Gastrocnemius medialis (tissue), 4 donors: ENCODE measurements at regions not wholly inside any gene's neighbourhood (a gene's known extent, or its start where the extent isn't known, plus 50 kb on each side); places are given as distances from the start of the nearest gene placed in this dataset.
"Not testable (repeated sequence)": the region's sequence is repeated elsewhere in the genome, so short reads cannot be mapped to it uniquely, and the experiment has no call there.

Experiments
- ATAC-seq, 2 donors: fragments of 150-250 bp; one replicate each; pipeline ENCODE4 v1.9.1; 2016
- DNase-seq, 2 donors: peaks; one replicate each; pipeline ENCODE4 v3.0.0-alpha.2; 2019
- H3K27ac ChIP-seq, 4 donors: fragments of 200-600 bp; sonication (generic); 1 replicate in 1 of 4; 2 replicates in 3 of 4; pipeline ENCODE4 v1.5.1; 2016 to 2018; ENCODE audit warnings: mild to moderate bottlenecking in 2 of 4, moderate library complexity in 1 of 4
- H3K27me3 ChIP-seq, 3 donors: fragments of 200-600 bp; sonication (generic) in 2 of 3; 1 replicate in 1 of 3; 2 replicates in 2 of 3; pipeline versions ENCODE4 v1.5.1 to v1.6.0; 2016 to 2019; ENCODE audit warnings: mild to moderate bottlenecking in 1 of 3, moderate library complexity in 1 of 3
- H3K36me3 ChIP-seq, 2 donors: fragments of 200-600 bp; sonication (generic) in 1 of 2; one replicate each; pipeline ENCODE4 v1.5.1; 2017 to 2018
- H3K4me1 ChIP-seq, 2 donors: fragments of 200-600 bp; sonication (generic) in 1 of 2; one replicate each; pipeline ENCODE4 v1.5.1; 2016 to 2017; ENCODE audit warnings: mild to moderate bottlenecking in 2 of 2
- H3K4me3 ChIP-seq, 4 donors: fragments of 200-600 bp; sonication (generic) in 3 of 4; 1 replicate in 1 of 4; 2 replicates in 3 of 4; pipeline ENCODE4 v1.5.1; 2016 to 2019; ENCODE audit warnings: mild to moderate bottlenecking in 2 of 4
- H3K9me3 ChIP-seq, 3 donors: fragments of 200-600 bp; sonication (generic) in 2 of 3; 1 replicate in 1 of 3; 2 replicates in 2 of 3; pipeline ENCODE4 v1.5.1; 2016 to 2019
- POLR2A ChIP-seq, 2 donors: fragments of 450-650 bp; IDR thresholded peaks; one replicate each; pipeline ENCODE4 v1.6.1; 2017; ENCODE audit warnings: antibody characterized with exemption in 2 of 2, mild to moderate bottlenecking in 2 of 2, moderate library complexity in 2 of 2
- in situ Hi-C, 4 donors: fragments of 200-750 bp; cut with MboI; loops; one replicate each; pipeline versions ENCODE4 v1.15.0 to v1.8.0; 2017; ENCODE audit warnings: low sequenced_read_pairs in 4 of 4
- intact Hi-C: fragments of 100-400 bp; cut with DNase I; formaldehyde crosslinking; loops from one replicate; pipeline ENCODE4 v1.15.1; 2023; ENCODE audit warnings: low total_unique reads
- TF ChIP-seq, protein P1 (sequence below), 5 experiments: fragments of 450-650 bp in 3 of 5; fragments of 200-600 bp in 2 of 5; sonication (generic) in 2 of 5; IDR thresholded peaks in 4 of 5; conservative IDR thresholded peaks in 1 of 5; 1 replicate in 4 of 5; 2 replicates in 1 of 5; pipeline ENCODE4 v1.5.1; 2016 to 2019; ENCODE audit warnings: antibody characterized with exemption in 5 of 5, mild to moderate bottlenecking in 3 of 5, moderate library complexity in 3 of 5

DNA sequence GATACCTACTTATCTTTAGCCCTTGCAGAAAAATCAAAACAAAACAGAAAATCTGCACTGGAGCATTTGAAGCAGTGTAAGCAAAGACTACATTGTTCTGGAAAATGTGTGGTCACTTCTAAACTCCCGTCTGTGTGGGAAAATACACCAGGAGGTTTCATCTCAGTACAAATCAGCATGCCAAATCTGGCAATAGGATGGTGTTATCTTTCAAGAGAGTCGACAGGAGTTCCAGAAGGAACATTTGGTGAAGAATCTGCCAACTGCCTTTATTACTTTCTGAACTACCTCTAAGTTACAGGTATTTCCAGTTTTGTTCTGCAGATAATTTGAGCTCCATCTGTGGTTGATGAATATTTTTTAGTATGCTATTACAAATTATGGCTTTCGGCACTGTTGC is 1348.0 kb downstream of the RAPGEF2 start:
- in situ Hi-C loops (no loop called here), intact Hi-C loops (no loop called here)
- H3K27me3 ChIP-seq, result no peaks in the 10 kb centered on the region
- H3K4me1 ChIP-seq, result no peaks in the 10 kb centered on the region
- H3K9me3 ChIP-seq, result no peaks in the 10 kb centered on the region
- DNase-seq (no peak), ATAC-seq (no peak)
- H3K36me3 ChIP-seq, result no peaks in the 10 kb centered on the region
- TF ChIP-seq, protein P1, sequence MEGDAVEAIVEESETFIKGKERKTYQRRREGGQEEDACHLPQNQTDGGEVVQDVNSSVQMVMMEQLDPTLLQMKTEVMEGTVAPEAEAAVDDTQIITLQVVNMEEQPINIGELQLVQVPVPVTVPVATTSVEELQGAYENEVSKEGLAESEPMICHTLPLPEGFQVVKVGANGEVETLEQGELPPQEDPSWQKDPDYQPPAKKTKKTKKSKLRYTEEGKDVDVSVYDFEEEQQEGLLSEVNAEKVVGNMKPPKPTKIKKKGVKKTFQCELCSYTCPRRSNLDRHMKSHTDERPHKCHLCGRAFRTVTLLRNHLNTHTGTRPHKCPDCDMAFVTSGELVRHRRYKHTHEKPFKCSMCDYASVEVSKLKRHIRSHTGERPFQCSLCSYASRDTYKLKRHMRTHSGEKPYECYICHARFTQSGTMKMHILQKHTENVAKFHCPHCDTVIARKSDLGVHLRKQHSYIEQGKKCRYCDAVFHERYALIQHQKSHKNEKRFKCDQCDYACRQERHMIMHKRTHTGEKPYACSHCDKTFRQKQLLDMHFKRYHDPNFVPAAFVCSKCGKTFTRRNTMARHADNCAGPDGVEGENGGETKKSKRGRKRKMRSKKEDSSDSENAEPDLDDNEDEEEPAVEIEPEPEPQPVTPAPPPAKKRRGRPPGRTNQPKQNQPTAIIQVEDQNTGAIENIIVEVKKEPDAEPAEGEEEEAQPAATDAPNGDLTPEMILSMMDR (IDR thresholded peaks at IDR 0.05 in 4 of 5, conservative IDR thresholded peaks at IDR 0.05 in 1 of 5), result no peak
- TF ChIP-seq POLR2A (IDR thresholded peaks at IDR 0.05), result no peak
- no peak overlapping the region for H3K4me3 ChIP-seq
- H3K27ac ChIP-seq, result no peak overlapping the region

DNA sequence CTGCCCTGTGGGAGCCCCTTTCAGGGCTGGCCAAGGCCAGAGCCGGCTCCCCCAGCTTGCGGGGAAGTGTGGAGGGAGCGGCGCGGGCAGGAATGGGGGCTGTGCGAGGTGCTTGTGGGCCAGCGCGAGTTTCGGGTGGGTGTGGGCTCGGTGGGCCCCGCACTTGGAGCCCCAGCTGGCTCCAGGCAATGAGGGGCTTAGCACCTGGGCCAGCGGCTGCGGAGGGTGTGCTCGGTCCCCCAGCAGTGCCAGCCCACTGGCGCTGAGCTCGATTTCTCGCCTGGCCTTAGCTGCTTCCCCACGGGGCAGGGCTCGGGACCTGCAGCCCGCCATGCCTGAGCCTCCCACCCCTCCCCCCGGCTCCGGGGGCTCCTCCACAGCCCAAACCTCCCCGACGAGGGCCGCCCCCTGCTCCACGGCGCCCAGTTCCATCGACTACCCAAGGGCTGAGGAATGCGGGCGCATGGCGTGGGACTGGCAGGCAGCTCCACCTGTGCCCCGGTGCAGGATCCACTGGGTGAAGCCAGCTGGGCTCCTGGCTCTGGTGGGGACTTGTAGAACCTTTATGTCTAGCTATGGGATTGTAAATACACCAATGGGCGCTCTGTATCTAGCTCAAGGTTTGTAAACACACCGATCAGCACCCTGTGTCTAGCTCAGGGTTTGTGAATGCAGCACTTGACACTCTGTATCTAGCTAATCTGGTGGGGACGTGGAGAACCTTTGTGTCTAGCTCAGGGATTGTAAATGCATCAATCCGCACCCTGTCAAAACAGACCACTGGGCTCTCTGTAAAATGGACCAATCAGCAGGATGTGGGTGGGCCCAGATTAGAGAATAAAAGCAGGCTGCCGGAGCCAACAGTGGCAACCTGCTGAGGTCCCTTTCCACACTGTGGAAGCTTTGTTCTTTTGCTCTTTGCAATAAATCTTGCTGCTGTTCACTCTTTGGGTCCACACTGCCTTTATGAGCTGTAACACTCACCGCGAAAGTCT is 1379.1 kb downstream of the RAPGEF2 start:
- H3K27me3 ChIP-seq, ATAC-seq, H3K4me1 ChIP-seq, DNase-seq, intact Hi-C loops, in situ Hi-C loops, H3K27ac ChIP-seq, H3K4me3 ChIP-seq, H3K9me3 ChIP-seq, H3K36me3 ChIP-seq: not testable (repeated sequence)

DNA sequence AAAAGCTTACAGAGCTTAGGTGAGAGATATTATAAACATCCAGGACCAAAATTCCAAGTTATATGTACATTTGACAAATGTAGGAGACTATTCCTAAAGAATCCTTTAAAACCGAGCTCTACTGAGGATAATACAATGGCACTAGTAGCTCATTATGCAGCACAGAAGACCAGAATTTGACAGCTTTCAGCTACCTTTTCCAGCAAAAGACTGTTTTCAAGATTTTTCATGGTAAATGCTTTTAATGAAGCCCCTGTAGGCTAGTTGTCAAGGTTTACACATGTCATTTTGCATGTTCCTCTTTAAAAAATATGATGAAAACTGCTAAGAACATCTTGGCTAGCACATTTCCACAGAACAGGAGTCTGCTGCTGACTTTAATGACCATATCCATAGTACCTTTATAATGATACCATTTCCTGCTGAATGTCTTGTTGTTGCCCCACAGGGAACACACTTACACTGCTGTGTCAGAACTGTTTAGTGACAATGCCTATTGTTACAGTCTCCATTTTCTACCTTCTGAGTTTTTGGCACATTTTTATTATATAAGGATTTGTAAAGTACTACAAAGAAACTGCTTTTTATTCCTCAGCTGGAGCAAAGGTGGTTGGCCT is 1382.3 kb downstream of the RAPGEF2 start:
- H3K36me3 ChIP-seq, result no peaks in the 10 kb centered on the region
- in situ Hi-C loops, result no loop called here
- intact Hi-C loops, result no loop called here
- no peaks in the 10 kb centered on the region for H3K9me3 ChIP-seq
- TF ChIP-seq POLR2A (IDR thresholded peaks at IDR 0.05), result no peak
- TF ChIP-seq, protein P1 (IDR thresholded peaks at IDR 0.05 in 4 of 5, conservative IDR thresholded peaks at IDR 0.05 in 1 of 5), result no peak
- no peak overlapping the region for H3K4me3 ChIP-seq
- ATAC-seq, result no peak
- no peak overlapping the region for H3K27ac ChIP-seq
- no peak for DNase-seq
- H3K4me1 ChIP-seq, result no peaks in the 10 kb centered on the region
- H3K27me3 ChIP-seq, result no peaks in the 10 kb centered on the region

DNA sequence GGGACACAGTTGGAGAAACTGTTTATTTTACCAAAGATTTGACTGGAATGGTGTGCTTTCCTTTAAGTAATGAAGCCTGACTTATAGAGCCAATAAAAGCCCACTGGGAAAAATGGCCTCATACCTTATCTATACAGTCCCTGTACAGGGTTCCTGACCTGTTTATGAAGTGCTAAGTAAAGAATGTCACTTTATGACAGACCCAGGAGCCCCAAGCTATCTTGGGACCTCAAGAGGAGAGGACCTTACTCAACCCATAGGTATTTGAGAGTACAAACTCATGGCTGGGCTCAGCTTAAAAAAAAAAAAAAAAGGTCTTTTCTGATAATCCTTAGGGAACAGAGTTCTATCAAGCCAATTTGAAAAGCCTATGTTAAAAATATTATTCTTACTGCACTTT is 1389.3 kb downstream of the RAPGEF2 start:
- no peaks in the 10 kb centered on the region for H3K9me3 ChIP-seq
- no peak overlapping the region for H3K27ac ChIP-seq
- H3K4me3 ChIP-seq, result no peak overlapping the region
- no peak for TF ChIP-seq POLR2A (IDR thresholded peaks at IDR 0.05)
- TF ChIP-seq, protein P1 (IDR thresholded peaks at IDR 0.05 in 4 of 5, conservative IDR thresholded peaks at IDR 0.05 in 1 of 5), result no peak
- DNase-seq (no peak), ATAC-seq (no peak)
- intact Hi-C loops (no loop called here), in situ Hi-C loops (no loop called here)
- H3K27me3 ChIP-seq, result no peaks in the 10 kb centered on the region
- no peaks in the 10 kb centered on the region for H3K36me3 ChIP-seq
- no peaks in the 10 kb centered on the region for H3K4me1 ChIP-seq

DNA sequence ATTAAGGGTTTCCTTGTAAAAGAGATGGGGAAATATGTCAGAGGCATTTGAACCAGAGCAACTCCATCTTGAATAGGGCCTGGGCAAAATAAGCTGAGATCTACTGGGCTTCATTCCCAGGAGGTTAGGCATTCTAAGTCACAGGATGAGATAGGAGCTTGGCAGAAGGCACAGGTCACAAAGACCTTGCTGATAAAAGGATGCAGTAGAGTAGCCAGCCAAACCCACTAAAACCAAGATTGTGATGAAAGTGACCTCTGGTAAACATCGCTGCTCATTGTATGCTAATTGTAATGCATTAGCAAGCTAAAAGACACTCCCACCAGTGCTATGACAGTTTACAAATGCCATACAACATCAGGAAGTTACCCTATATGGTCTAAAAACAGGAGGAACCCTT is 1390.3 kb downstream of the RAPGEF2 start:
- Histone ChIP-seq H3K27me3 (no peaks in the 10 kb centered on the region), H3K27ac (no peak overlapping the region), H3K36me3 (no peaks in the 10 kb centered on the region), H3K4me3 (no peak overlapping the region), H3K4me1 (no peaks in the 10 kb centered on the region), H3K9me3 (no peaks in the 10 kb centered on the region)
- ATAC-seq, result no peak
- intact Hi-C loops (no loop called here), in situ Hi-C loops (no loop called here)
- DNase-seq, result no peak
- TF ChIP-seq, protein P1 (IDR thresholded peaks at IDR 0.05 in 4 of 5, conservative IDR thresholded peaks at IDR 0.05 in 1 of 5), result no peak
- no peak for TF ChIP-seq POLR2A (IDR thresholded peaks at IDR 0.05)
